HG02588 (cell line): ENCODE measurements at regions not wholly inside any gene's neighbourhood (a gene's known extent, or its start where the extent isn't known, plus 50 kb on each side); places are given as distances from the start of the nearest gene placed in this dataset.
"Not testable (repeated sequence)": the region's sequence is repeated elsewhere in the genome, so short reads cannot be mapped to it uniquely, and the experiment has no call there.

ENCODE experiments used
- ATAC-seq: cut with Tn5 transposase; IDR thresholded peaks from one replicate; pipeline ENCODE4 v1.9.1; 2021; ENCODE audit warnings: mild to moderate bottlenecking, moderate library complexity; ENCODE audit not compliant: unreplicated experiment

DNA sequence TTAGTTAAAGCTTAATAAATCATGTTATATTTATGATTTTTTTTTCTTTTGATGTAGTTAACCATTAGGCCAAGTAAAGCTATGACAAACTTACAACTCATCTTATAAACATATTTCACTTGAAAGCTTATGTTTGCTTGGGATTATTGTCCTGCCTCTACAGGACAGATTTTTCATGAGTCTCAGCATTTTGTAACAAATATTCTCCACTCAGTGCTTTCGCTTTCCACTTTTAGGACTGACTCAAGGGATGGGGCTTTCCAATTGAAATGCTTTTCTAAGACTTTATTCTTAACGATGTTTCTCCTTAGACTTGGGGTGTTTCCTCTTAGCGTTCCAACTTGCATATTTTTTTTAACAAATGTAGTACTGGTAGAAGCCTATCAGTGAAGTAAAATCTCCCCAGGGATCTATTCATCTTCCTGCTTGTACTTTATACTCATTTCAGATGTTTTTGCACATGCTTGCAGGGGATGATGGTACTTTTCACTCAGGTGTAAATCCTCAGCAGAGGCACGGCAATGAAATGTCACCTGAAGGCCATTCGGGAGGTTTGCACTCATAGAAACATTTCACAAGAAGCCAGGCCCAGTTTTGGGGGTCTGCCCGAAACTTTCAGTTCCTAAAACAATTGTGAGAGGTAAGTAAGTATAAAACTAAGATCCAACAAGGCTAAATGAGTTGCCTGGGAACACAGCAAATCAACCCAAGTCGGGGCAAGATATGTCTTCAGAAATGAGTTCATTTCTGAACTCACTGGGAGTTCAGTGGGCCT is 298.1 kb upstream of the FOXQ1 start:
- no peak for ATAC-seq

DNA sequence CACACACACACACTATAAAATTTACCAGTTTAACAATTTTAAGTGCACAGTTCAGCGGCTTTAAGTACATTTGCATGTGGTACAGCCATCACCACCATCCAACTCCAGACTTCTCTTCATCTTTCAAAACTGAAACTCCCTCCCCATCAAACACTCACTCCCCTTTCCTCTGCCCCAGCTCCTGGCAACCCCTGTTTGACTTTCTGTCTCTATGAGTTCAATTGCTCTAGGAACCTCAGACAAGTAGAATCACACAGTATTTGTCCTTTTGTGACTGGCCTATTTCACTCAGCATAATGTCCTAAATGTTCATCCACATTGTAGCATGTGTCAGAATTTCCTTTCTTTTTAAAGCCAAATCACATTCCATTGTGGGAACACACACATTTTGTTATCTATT is 302.8 kb upstream of the FOXQ1 start:
- no peak for ATAC-seq

DNA sequence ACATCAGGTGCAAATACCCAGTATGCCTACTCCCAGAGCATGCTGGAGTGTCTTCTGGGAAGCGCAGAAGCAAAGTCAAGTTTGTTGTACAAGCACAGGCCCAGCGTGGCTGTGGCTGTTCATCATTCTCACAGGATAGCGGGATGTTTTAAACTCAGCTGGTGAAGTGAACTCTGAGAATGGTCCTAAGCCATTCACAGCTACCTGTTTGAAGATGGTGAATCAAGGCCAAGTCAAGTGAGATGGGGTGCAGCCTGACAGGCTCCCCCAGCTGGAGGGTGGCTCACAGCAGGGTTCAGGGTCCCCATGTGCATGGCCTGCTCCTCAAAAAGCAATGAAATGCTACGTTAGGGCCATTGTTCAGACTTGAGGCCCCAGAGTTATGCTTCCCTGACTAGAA is 304.7 kb upstream of the FOXQ1 start:
- no peak for ATAC-seq

DNA sequence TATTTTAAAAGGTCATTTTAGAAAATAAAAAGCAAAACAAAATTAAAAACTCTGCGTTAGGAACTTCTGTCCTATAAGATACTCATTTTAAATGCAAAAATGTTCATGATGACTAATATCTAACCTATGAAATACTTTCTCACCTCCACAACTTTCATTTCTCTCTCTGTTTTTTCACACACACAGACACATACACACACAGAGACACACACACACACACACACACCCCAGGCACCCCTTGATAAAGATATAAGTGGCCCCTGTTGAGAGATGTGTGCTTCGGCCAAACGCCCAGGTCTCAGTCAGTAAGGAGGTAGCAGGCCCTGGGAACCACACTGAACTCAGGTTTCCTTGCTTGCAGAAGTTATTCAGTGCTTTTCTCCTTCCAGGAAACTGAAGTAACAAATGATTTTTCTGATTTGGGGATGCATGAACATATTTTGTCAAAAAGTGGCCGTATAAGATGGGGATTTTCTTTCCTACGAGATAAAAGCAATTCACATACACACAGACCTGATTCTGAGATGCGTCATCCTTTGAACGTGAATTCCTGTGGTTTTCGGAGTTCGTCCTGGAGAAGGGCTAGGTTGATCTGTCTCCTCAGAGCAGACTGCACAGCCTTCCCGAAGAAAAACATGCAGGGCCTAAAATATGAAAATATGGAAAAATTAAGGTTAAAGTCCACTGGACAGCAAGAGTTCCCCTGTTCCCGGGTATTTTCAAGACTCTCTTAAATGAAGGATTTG is 306.8 kb upstream of the FOXQ1 start:
- ATAC-seq: no peak

DNA sequence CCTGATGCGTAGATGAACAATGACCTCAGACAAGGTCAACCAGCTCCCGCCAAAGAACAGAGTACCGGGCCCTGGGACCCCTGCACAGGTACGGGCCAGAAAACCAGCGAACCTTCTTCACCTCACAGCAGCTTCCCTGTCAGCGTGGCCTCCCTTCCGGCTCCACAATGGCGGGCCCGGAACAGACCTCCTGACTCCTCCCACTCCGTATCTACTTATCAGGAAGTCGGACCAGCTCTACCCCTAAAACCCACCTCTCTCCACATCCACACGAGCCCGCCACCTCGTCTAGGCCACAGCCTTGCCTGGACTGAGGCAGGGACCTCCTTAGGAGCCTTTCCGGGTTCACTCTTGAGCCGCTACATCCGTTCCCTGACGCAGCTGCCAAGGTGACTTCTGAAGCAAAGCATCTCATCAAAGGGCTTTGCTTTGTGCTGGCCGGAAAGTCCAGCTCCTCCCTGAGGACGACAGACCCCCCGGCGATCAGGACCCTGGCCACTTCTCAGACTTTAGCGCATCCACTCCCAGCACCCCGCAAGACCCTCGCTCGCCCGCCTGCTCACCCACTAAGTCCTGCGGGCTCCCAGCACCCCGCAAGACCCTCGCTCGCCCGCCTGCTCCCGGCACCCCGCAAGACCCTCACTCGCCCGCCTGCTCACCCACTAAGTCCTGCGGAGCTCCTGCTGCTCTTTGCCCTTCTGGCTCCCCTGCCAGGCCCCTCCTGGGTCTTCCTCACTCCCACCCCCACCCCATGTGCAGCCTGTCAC is 308.3 kb upstream of the FOXQ1 start:
- ATAC-seq: no peak

DNA sequence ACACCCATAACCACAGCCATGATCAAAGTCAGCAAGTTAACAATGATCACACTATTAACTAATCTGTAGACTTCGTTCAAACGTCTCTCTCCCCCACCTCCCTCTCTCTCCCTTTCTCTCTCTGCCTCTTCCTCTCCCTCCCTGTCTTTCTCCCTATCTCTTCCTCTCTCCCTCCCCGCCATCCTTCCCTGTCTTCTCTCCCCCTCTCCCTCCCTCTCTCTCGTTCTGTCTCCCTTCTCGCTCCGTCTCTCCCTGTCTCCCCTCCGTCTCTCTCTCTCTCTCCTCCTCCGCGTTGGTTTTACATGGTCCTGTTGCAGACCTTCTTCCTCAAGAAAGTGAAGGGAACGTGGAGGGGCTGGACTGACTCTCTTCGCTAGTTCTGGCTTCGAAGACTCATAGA is 308.9 kb upstream of the FOXQ1 start:
- no peak for ATAC-seq

DNA sequence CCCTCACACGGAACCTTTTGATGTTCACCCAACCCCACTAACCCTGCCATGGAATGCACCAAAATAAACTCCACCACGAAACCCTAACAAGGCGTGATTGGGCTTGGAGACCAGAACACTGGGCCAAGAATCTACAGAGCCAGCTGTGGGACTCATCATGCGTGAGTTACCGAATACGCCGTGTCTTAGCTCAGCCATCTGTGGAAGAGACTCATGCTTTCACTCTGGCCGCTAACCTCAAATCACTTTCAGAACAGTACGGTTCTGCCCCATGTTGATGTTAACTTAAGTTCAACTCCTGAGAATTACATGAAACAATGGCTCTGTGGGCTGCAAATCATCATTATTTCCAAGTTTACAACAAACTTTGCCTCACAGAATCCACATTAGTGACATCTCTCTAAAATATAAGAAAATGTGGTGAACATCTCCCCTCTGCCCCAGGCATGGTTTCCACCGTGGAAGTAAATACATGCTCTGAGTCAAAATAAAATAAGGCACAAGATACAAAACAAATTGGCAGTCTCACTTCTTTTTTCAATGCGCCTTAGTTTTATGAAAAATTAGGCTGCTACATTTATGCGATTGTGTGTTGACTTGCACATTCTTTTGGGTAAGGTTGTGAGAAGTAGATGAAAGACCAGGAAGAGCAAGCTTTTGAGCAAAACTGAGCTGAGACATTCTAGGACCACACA is 308.9 kb upstream of the EXOC2 start:
- ATAC-seq: no peak

DNA sequence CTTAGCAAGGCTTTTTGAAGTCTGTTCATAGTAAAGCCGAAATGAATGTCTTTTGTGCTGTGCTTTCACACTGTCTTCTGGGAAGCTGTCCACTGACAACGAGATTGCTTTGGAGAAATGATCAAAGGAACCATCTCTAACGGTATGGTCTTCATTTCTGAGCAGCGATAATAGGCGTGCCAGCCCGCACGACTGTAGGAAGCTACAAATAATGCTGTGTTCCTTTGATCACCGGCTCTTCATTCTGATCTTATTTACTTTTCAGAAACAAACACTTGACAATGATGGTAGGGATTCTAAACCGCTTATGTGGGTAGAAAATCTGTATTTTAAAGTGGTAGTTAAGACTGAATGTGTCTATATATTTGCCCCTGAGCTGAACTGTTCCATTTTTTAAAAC is 306.6 kb upstream of the EXOC2 start:
- no peak for ATAC-seq

DNA sequence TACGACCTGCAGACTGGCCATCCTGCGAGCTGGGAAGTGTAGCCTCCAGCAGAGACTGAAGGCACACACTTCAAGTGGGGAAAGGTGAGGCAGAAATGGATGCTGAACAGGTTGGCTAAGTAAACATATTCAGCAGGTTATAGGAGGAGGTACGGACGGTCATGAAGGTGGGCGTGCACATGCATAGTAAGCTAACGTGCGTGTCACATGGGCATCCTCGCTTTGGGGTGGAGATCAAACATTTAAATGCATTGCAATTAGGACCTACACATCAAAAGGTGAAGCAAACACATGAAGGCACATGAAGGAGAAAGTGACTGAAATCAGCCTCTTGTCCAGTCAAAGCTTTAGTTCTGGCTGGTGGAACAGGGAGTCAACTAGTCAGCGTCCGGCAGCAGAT is 305.6 kb upstream of the EXOC2 start:
- no peak for ATAC-seq

DNA sequence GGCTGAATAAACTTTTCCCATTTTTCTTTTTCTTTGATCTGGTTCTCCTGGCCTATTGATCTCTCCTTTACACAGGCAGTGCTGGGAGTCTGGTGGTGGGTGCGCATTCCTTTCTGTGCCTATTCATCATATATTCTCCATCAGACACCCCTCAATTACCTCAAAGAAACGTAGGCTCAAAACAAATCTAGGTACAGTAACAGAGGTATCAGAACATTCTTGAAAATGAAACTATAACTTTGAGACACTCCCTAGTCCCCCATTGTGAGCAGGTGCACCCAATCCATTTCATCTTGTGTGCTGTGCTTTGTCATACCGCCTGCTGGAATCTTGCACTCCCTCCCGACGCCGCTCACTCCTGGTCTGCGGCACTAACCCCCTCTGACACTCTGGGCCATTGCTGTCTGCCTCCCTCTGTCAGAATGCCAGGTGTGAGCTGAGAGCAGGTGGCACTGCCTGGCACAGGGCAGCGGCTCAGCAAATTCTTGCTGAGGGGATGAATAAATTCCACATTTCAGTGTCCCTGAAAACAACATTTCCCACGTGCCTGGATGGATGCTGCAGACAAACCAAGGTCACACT is 303.4 kb upstream of the EXOC2 start:
- ATAC-seq: no peak

DNA sequence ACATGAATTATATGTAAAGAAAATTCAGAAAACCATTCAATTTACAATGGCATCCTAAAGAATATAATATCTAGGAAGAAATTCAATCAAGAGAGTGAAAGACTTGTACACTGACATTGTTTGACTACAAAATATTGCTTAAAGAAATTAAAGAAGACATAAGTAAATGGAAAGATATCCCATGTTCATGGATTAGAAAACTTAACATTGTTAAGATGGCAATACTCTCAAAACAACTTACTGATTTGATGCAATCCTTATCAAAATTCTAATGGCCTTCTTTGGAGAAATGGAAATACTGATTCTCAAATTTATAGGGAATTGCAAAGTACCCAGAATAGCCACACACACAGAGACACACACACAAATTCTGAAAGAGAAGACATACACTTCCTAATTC is 298.3 kb upstream of the EXOC2 start:
- no peak for ATAC-seq

DNA sequence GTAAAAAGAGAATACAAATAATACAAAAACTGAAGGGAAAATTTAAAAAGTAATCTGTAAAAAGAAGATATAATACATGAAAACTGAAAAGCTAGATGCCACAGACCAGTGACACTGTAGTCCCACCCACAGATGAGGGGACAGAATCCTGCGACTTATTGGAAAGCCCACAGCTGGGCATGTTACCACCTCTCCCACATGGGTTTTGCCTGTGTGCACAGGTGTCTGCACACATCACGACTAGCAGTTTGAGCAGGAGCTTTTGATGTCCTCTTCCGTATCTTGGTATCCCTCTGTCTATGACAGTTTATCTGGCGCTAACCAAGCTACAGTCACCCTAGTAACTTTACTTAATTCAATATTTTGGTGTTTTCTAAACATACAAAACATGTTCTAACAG is 291.1 kb upstream of the EXOC2 start:
- ATAC-seq: no peak

DNA sequence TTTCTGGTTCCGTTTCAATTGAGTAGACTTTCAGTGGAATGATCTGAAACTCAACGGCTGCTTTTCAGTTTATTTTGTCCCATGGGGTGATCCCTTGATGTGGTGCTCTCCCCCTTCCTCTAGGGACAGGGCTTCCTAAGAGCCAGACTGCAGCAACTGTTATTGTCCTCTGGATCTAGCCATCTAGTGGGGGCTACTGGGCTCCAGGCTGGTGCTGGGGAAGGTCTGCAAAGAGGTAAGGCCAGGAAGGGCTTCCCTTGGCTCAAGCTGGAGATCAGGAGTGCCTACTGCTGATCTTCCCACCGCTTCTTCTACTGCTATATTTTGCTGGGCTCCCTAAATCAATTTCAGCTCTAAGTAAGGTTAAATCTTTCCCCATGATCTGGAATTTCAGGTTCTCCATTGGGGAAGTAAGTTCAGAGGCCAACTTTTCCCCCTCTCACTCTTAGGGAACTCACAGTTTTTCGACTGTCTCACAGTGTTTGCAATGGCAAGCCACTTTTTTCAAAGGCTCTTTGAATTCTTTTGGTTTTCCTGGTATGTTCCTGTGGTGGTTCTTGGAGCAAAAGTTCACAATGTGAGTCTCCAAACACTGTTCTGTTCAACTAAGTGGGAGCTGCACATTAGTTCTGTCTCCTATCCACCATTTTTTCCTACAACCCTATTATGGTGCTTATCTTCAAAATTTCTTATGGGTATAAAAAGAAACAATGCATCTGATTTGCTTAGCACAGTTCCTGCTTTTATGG is 286.2 kb upstream of the EXOC2 start:
- no peak for ATAC-seq

DNA sequence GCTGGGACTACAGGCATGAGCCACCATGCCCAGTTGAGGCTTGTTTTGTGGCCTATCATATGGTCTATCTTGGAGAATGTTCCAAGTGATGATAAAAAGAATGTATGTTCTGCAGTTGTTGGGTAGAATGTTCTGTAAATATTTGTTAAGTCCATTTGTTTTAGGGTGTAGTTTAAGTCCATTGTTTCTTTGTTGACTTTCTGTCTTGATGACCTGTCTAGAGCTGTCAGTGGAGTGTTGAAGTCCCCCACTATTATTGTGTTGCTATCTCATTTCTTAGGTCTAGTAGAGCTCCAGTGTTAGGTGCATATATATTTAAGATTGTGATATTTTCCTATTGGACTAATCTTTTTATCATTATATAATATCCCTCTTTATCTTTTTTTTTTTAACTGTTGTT is 284.3 kb upstream of the EXOC2 start:
- not testable (repeated sequence) for ATAC-seq

DNA sequence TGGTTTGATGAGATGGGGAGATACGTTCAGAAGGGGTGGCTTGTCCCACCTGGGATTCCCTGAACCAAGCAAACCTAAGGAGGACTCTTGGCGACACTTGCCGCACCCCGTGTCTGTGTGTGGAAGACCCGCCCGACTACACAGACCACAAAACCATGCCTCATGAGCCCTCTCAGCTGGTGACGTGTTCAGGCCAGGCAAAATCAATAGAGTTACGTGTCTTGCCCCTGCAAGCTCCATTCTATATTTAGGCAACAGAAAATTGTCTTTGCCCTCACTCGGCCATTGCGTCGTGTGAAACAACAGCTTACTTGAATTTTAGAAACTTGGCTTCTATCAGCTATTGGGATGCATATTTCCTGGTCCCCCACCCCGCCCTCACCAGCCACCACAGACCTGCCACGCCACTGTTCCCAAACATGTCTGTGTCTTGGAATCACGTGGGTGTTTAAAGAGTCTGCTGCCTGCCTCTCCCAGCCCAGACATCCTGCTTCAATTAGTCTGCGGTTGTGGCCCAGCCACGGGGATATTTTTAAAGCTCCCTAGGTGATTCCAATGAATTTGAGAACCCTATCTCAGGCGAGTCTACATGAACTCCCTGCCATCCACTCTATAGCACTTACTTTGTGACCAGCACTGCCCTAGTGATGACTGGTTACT is 279.2 kb upstream of the EXOC2 start:
- ATAC-seq: no peak

DNA sequence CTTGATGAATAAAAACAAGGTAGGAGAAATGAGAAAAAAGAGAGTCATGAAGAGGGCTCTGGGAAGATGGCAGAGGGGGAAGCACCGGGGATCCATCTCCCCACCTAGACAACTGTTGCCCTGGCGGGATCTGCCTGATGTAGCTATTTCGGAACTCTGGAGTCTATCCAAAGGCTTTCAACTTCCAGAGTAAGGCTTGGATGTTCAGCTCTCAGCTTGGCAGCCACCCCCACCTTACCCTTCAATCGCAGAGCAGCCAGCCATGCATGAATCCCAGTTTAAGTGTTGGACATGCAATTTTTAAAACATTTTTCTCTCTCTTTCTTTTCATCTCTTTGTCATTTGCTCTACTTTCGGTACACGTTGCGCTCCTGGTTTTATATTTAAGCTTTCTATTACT is 275.9 kb upstream of the EXOC2 start:
- no peak for ATAC-seq

DNA sequence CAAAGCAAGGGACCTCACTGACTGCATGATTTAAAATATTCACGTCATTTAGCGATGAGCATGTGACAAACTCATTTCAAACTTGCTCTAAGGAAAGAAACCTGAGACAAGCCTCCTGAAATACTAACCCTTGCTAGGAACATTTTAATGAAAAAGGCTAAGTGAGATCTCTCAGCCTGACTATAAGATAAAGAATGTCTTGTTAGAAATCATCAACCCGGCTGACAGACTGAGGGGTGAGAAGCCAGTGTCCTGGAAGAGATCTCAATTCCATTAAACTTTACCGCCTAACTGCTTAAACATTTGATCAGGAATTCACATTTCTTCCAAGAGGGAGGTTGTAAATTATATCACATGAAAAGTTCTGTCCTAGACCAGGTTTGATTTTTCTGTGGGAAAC is 274.8 kb upstream of the EXOC2 start:
- no peak for ATAC-seq

DNA sequence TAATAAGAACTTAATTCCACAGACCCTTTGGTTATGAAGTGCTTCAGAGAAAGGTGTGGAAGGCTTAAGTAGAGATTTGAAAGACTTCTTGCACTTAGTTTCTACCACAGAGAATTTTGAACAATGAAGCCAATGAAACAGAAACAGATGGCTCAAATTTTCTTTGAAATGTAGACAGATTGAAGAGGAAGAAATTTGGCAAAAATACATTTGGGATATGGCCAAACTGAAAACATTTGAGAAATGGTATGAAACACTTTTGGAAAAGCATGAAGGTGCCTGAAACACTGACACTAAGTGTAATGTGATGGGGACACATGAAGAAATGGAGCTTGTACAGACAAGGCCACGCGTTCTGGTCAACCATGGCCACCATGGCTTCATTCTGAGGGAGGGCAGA is 272.4 kb upstream of the EXOC2 start:
- ATAC-seq: no peak

DNA sequence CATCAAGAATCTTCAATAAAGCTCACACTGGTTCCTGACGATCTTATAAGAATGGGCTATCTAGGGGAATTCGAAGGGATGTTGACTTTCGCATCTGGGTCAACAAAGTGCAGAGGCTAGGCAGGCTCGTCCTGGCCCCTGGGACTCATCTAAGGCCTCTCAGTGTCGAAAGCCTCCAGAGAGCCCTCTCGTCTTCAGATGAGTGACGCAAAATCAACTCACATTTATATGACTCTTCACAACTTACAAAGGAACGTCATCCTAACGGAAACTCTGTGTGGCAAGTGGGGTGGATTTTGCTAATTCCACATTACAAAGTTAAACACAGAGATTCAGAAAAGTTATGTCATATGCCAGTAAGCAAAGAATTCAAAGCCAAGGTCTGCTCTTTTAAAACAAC is 270.5 kb upstream of the EXOC2 start:
- ATAC-seq: no peak
